OCI-LY7 (cell line): ENCODE measurements at regions not wholly inside any gene's neighbourhood (a gene's known extent, or its start where the extent isn't known, plus 50 kb on each side); places are given as distances from the start of the nearest gene placed in this dataset.

Experiments
- BruUV-seq: library from RNA; stranded (reverse); fragments of 400-500 nt; replicated peaks from 2 replicates; lab custom pipeline; 2021; lab: Mats Ljungman, UMichigan
- CTCF ChIA-PET: fragments of 300-600 bp; sonication (Branson Sonifier 250); formaldehyde crosslinking; loops from one replicate; lab custom pipeline; 2022; ENCODE audit warnings: antibody characterized with exemption; ENCODE audit not compliant: unreplicated experiment; lab: Charles Lee
- POLR2A ChIA-PET: fragments of 300-600 bp; sonication (Branson Sonifier 250); formaldehyde crosslinking; loops from one replicate; lab custom pipeline; 2022; ENCODE audit warnings: antibody characterized with exemption; lab: Charles Lee
- DNase-seq: peaks from one replicate; pipeline ENCODE4 v3.0.0-alpha.2; 2015; ENCODE audit warnings: low spot score
- H2AFZ ChIP-seq: fragments of 200-600 bp; sonication (generic), shearing (Covaris generic); 2 replicates; pipeline ENCODE4 v1.6.1; 2014; ENCODE audit warnings: mild to moderate bottlenecking, antibody characterized with exemption, low read length, moderate library complexity
- H3K27ac ChIP-seq: fragments of 200-600 bp; sonication (generic); 2 replicates; pipeline ENCODE4 v1.5.1; 2014; ENCODE audit warnings: mixed run types, low read depth, mild to moderate bottlenecking, moderate library complexity, low read length, inconsistent platforms; ENCODE audit not compliant: poor library complexity, severe bottlenecking
- H3K36me3 ChIP-seq: fragments of 200-600 bp; sonication (generic); 2 replicates; pipeline ENCODE4 v1.6.1; 2014; ENCODE audit warnings: mild to moderate bottlenecking, antibody characterized with exemption, low read length, moderate library complexity, mixed read lengths; ENCODE audit not compliant: insufficient read depth
- H3K4me1 ChIP-seq: fragments of 200-600 bp; sonication (generic); 2 replicates; pipeline ENCODE4 v1.5.1; 2014; ENCODE audit warnings: mild to moderate bottlenecking, low read length; ENCODE audit not compliant: insufficient read depth, poor library complexity, severe bottlenecking
- H3K4me2 ChIP-seq: fragments of 200-600 bp; sonication (generic); 2 replicates; pipeline ENCODE4 v1.6.1; 2014; ENCODE audit warnings: mild to moderate bottlenecking, low read length
- H3K4me3 ChIP-seq: fragments of 200-600 bp; sonication (generic); 2 replicates; pipeline ENCODE4 v1.5.1; 2014; ENCODE audit warnings: mild to moderate bottlenecking, low read depth, low read length; ENCODE audit not compliant: poor library complexity, severe bottlenecking
- H3K79me2 ChIP-seq: fragments of 200-600 bp; sonication (generic); 2 replicates; pipeline ENCODE4 v1.6.1; 2016; ENCODE audit warnings: low read depth, mild to moderate bottlenecking, low read length, moderate library complexity, mixed read lengths; ENCODE audit not compliant: insufficient read depth
- H3K9me2 ChIP-seq: fragments of 200-600 bp; sonication (generic); 2 replicates; pipeline ENCODE4 v1.6.1; 2016; ENCODE audit warnings: mild to moderate bottlenecking, low read length, mixed read lengths; ENCODE audit not compliant: insufficient read depth
- H3K9me3 ChIP-seq: fragments of 200-600 bp; sonication (generic); 2 replicates; pipeline ENCODE4 v1.6.1; 2014; ENCODE audit warnings: mild to moderate bottlenecking, mixed run types, low read length, mixed read lengths
- H4K20me1 ChIP-seq: fragments of 200-600 bp; sonication (generic); 2 replicates; pipeline ENCODE4 v1.6.1; 2014; ENCODE audit warnings: mild to moderate bottlenecking, antibody characterized with exemption, low read length, moderate library complexity, mixed read lengths; ENCODE audit not compliant: insufficient read depth
- CTCF ChIP-seq: fragments of 200-600 bp; sonication (generic); conservative IDR thresholded peaks from 2 replicates; pipeline ENCODE4 v1.5.1; 2014; ENCODE audit warnings: mild to moderate bottlenecking, antibody characterized with exemption, low read length, moderate library complexity, mixed read lengths
- EZH2phosphoT487 ChIP-seq: fragments of 200-600 bp; sonication (generic); IDR thresholded peaks from 2 replicates; pipeline ENCODE4 v1.6.1; 2018; ENCODE audit warnings: low read depth, borderline replicate concordance, mild to moderate bottlenecking, mixed run types, antibody characterized with exemption, low read length, moderate library complexity, mixed read lengths
- intact Hi-C: fragments of 100-400 bp; cut with micrococcal nuclease; formaldehyde crosslinking; loops from one replicate; pipeline ENCODE4 v1.10.0; 2022; ENCODE audit not compliant: unreplicated experiment

GRCh38 chr17:43330876-43331639, 67.7 kb upstream of the ARL4D start:
- no peak overlapping the region for H3K27ac ChIP-seq
- TF ChIP-seq EZH2phosphoT487 = no peak
- peak; percentile 64 for TF ChIP-seq CTCF
- intact Hi-C loops = loop anchor here (5.0 kb wide), 1 partner anchor 36 kb away; no protein-coding TSS in a partner anchor
- H3K4me3 ChIP-seq = no peak overlapping the region
- peak; percentile 51 for DNase-seq
- no peaks in the 10 kb centered on the region; the same call in 1 of the 2 replicates for H4K20me1 ChIP-seq
- H3K4me1 ChIP-seq = peaks cover 9% of the 10 kb centered on the region
- no peaks in the 10 kb centered on the region for H3K36me3 ChIP-seq
- ChIA-PET CTCF (no interaction called here), POLR2A (no interaction called here)
- H2AFZ ChIP-seq = no peak overlapping the region
- H3K79me2 ChIP-seq = no peaks in the 10 kb centered on the region
- H3K9me3 ChIP-seq = no peaks in the 10 kb centered on the region
- H3K9me2 ChIP-seq = no peaks in the 10 kb centered on the region
- H3K4me2 ChIP-seq = no peak overlapping the region
- BruUV-seq = no TSS peak

- no peak for TF ChIP-seq CTCF
- no peak for TF ChIP-seq EZH2phosphoT487
- no peak overlapping the region for H3K27ac ChIP-seq
- H2AFZ ChIP-seq = no peak overlapping the region
- no peaks in the 10 kb centered on the region for H3K36me3 ChIP-seq
- DNase-seq = no peak
- intact Hi-C loops = no loop called here
- no peaks in the 10 kb centered on the region; the same call in 1 of the 2 replicates for H4K20me1 ChIP-seq
- H3K9me3 ChIP-seq = no peaks in the 10 kb centered on the region
- H3K4me2 ChIP-seq = no peak overlapping the region
- peaks cover 19% of the 10 kb centered on the region for H3K4me1 ChIP-seq
- no peaks in the 10 kb centered on the region for H3K79me2 ChIP-seq
- H3K9me2 ChIP-seq = no peaks in the 10 kb centered on the region
- H3K4me3 ChIP-seq = no peak overlapping the region
- CTCF ChIA-PET = no interaction called here
- BruUV-seq = no TSS peak
- POLR2A ChIA-PET = no interaction called here
Measured at GRCh38 chr17:43329183-43329582, 69.6 kb upstream of the ARL4D start.

- POLR2A ChIA-PET = interaction anchor here (1.7 kb wide), 1 partner anchor 39 kb away, joined by 6 read pairs; no protein-coding TSS in a partner anchor
Measured at GRCh38 chr17:43328650-43329049, 70.1 kb upstream of the ARL4D start.

More at GRCh38 chr17:43328650-43329049, 70.1 kb upstream of the ARL4D start:
- Histone ChIP-seq H3K27ac (no peak overlapping the region), H3K4me3 (no peak overlapping the region), H3K36me3 (no peaks in the 10 kb centered on the region), H4K20me1 (no peaks in the 10 kb centered on the region; the same call in 1 of the 2 replicates), H3K4me1 (peaks cover 17% of the 10 kb centered on the region), H3K79me2 (no peaks in the 10 kb centered on the region), H3K4me2 (no peak overlapping the region), H2AFZ (no peak overlapping the region), H3K9me3 (no peaks in the 10 kb centered on the region), H3K9me2 (no peaks in the 10 kb centered on the region)
- intact Hi-C loops = no loop called here
- DNase-seq = no peak
- CTCF ChIA-PET = no interaction called here
- no TSS peak for BruUV-seq
- TF ChIP-seq EZH2phosphoT487 (no peak), CTCF (no peak)
